GM12874 (cell line): ENCODE measurements at regions not wholly inside any gene's neighbourhood (a gene's known extent, or its start where the extent isn't known, plus 50 kb on each side); places are given as distances from the start of the nearest gene placed in this dataset.

Experiments used
- TF ChIP-seq, protein P1 (sequence below): IDR thresholded peaks from 2 replicates; pipeline ENCODE4 v1.5.1; 2011; ENCODE audit warnings: low read depth, mild to moderate bottlenecking, control low read depth, low read length, moderate library complexity; ENCODE audit not compliant: insufficient read depth

DNA sequence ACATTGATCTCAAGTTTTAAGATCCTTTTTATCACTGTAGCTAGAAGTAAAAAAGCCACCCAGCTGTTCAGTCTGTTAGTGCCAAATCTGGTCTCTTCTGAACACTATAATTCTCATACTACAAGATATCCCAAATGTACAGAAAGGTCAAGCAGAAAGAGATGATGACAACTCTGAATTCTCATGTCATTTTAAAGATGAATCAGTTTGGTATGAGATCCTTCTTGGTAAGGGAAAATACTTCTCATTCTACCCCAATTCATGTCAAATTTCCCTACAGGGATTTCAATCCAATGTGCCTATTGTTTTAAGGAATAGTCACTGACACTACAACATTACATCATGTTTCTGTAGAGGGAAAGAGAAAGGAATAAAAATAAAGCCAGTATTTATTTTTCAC, 184.5 kb downstream of the CPEB2 start:
- TF ChIP-seq, protein P1, sequence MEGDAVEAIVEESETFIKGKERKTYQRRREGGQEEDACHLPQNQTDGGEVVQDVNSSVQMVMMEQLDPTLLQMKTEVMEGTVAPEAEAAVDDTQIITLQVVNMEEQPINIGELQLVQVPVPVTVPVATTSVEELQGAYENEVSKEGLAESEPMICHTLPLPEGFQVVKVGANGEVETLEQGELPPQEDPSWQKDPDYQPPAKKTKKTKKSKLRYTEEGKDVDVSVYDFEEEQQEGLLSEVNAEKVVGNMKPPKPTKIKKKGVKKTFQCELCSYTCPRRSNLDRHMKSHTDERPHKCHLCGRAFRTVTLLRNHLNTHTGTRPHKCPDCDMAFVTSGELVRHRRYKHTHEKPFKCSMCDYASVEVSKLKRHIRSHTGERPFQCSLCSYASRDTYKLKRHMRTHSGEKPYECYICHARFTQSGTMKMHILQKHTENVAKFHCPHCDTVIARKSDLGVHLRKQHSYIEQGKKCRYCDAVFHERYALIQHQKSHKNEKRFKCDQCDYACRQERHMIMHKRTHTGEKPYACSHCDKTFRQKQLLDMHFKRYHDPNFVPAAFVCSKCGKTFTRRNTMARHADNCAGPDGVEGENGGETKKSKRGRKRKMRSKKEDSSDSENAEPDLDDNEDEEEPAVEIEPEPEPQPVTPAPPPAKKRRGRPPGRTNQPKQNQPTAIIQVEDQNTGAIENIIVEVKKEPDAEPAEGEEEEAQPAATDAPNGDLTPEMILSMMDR, result no peak

GRCh38 chr4:15188605-15189539, 186.6 kb downstream of the CPEB2 start:
- TF ChIP-seq, protein P1, result no peak

DNA sequence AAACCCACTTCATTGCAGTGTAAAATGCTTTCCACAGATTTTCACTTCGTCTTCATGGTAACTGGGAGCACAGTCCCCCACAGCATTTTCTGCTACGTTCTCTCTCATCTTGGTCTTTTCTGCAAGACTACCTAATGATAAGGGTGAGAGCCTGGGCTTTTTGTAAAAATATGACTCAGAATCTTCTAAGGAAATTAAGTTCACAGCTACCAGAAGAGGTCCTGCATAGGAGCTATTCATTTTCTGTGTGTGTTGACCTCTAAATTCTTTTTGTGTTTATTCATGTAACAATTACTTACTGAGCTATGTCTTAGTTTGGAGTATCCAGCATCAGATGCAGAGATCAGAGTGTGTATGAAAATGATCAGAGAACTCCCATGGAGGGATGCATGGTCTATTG, 192.2 kb downstream of the CPEB2 start:
- TF ChIP-seq, protein P1, result no peak

GRCh38 chr4:15197005-15197404, 194.7 kb downstream of the CPEB2 start:
- TF ChIP-seq, protein P1, result no peak

GRCh38 chr4:15198070-15198727, 195.9 kb downstream of the CPEB2 start:
- TF ChIP-seq, protein P1, result no peak

GRCh38 chr4:15201782-15202181, 199.5 kb downstream of the CPEB2 start:
- TF ChIP-seq, protein P1, result no peak

- TF ChIP-seq, protein P1, result no peak
Measured at GRCh38 chr4:15202481-15202880, 200.2 kb downstream of the CPEB2 start.
